GM19324 (cell line): ENCODE measurements at regions not wholly inside any gene's neighbourhood (a gene's known extent, or its start where the extent isn't known, plus 50 kb on each side); places are given as distances from the start of the nearest gene placed in this dataset.

ENCODE experiments used
- ATAC-seq: cut with Tn5 transposase; IDR thresholded peaks from one replicate; pipeline ENCODE4 v1.9.1; 2021; ENCODE audit warnings: mild to moderate bottlenecking, moderate library complexity; ENCODE audit not compliant: unreplicated experiment, low FRiP score

GRCh38 chr18:67634631-67635338 lies 118.3 kb upstream of the DSEL start:
- no peak for ATAC-seq

DNA sequence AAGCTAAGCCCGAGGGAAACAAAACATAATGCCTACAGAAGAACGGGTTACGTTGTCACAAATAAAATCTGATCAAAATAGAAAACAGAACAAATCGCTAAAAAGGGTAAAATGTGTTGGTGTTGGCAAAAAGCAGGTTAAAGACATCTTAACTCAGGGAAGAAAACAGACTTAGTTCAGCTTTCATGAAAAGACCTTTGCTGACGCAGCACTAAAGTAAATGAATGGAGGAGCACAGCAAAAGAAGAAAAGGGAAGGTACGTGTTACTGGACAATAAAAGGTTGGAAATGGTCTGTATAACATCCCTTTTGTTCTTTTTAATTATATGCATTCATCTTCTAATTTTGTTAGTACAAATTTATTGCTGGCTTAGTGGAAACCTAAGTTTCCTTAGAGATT lies 117.4 kb upstream of the DSEL start:
- ATAC-seq: no peak

DNA sequence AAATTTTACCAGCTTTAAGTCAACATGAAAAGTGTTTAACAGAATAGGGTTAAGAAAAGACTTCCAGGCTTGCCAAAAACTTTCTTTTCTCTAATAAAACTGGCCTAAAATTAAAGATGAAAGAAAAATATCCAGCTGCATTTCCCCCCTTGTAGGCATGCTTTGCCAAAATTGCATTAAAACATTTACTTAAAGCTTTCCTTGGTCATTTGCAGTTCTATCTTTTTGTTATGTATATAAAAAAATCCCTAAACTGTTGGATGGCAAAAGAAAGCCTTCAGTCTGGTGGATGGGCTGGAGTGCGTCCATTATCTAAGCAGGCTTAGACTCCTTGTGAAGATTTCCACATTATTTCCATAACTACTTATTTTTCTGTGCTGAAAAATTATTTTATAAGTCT lies 105.4 kb upstream of the DSEL start:
- no peak for ATAC-seq

- no peak for ATAC-seq
These were observed 104.7 kb upstream of the DSEL start for GRCh38 chr18:67621049-67621713.

DNA sequence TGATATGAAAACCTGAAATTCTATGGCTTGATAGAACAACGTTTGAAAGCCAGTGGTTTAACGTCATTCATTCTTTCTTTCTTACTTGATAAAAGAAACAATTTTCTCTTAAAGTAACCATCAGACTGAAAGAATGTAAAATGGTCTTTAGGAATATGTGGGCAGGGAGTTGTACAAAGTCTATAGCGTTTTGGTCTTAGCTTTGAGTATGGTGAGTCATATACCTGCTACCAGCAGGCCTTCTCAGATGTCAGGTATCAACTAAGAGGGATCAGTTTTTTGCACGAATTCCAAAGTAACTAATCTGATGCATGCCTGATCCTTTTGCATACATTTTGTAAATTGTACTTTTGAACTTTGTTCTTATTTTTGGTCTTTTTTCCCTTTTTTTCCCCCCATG lies 101.5 kb upstream of the DSEL start:
- ATAC-seq: no peak

DNA sequence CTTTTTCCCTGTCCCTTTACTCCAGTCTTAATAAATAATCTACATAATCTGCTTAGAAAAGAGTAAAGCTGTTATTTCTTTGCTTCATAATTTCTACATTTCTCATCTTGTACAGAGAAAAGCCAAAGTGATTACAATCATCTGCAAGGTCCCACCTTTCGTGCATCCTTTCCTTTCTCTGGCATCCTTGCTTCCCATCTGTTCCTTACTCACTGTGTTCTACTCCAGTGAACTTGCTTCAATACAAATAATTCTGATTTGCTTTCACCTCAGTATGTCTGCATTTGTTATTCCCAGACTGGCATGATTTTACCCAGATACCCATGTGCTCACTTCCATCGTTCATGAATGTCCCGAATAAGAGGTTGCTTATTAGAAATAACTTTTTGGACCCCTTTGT lies 99.4 kb upstream of the DSEL start:
- ATAC-seq: no peak

GRCh38 chr18:67613731-67614130 lies 97.2 kb upstream of the DSEL start:
- no peak for ATAC-seq

- no peak for ATAC-seq
These were observed 95.8 kb upstream of the DSEL start for GRCh38 chr18:67612281-67612680.

- no peak for ATAC-seq
These were observed 92.2 kb upstream of the DSEL start for GRCh38 chr18:67608615-67609273.

GRCh38 chr18:67608191-67608590 lies 91.7 kb upstream of the DSEL start:
- no peak for ATAC-seq

DNA sequence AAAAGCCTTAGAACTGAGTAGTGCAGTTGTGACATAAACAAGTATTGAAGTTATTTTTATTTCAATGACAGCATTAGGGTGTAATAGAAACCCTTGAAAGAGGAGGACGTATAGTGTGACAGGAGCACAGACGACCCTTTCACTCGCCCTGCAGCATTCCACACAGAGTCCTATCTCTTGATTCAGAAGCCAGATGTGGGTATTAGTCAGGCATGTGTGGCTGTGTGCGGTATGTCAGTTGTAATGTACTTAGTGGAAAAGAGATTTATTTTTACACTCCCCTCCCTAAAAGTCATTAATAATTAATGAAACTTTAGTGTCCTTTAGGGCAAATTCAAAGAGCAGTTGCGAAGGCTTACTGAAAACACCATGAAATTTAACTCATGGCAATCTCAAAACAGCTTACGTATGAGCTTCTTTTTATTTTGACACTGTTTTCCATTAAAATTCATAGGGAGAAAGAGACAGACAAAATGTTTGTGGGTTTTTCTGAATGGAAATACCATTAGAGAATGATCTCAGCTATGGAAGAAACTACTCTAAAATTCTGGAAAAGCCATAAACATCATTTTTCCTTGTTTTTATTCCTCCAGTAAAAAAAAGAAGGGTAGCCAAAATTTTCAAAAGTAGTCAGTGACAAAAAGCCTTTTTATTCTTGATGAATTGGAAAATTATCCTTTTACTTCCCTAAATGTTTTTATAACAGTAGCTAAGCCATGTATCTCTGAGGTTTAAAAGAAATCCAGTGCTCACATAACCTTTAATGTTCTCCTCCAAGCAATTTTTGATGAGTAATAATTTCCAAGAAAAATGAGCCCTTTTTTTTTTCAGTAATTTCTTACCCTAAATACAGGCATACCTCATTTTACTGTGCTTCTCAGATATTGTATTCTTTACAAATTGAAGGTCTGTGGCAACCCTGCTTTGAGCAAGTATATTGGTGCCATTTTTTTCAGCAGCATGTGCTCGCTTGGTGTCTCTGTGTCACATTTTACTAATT lies 84.0 kb upstream of the DSEL start:
- no peak for ATAC-seq

- ATAC-seq: no peak
These were observed 82.8 kb upstream of the DSEL start for GRCh38 chr18:67599277-67599676.

- no peak for ATAC-seq
These were observed 81.2 kb upstream of the DSEL start for GRCh38 chr18:67597759-67598158.

DNA sequence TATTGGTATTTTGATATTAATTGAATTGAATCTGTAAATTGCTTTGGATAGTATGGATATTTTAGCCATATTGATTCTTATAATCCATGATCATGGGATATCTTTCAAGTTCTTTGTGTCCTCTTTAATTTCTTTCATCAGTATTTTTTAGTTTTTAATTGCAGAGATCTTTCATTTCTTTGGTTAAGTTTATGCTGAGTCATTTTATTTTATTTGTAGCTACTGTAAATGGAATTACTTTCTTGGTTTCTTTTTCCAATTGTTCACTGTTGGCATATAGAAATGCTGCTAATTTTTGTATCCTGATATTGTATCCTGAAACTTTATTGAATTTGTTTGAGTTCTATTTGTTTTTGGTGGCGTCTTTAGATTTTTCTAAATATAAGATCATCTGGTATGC lies 79.5 kb upstream of the DSEL start:
- ATAC-seq: no peak

GRCh38 chr18:67590571-67591141 lies 74.1 kb upstream of the DSEL start:
- no peak for ATAC-seq

- ATAC-seq: no peak
These were observed 72.8 kb upstream of the DSEL start for GRCh38 chr18:67589325-67589724.

GRCh38 chr18:67586101-67586500 lies 69.6 kb upstream of the DSEL start:
- ATAC-seq: no peak

DNA sequence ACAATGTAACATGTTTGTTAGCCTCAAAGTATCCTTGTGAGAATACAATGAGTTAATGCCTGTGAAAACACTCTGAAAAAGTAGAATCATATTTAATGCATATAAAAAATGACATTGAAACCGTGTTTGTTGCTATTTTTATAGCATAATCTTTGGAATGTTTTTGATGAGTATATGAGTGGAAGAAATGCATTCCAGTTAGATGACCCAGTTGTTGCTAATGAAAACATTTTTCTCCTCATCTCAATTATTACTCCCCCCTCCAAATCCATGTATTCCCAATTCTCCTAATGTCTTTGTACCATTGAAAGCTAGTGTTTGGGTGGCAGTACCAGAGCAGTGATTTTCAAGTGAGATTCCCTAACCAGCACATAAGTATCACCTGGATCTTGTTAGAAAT lies 67.1 kb upstream of the DSEL start:
- ATAC-seq: no peak

DNA sequence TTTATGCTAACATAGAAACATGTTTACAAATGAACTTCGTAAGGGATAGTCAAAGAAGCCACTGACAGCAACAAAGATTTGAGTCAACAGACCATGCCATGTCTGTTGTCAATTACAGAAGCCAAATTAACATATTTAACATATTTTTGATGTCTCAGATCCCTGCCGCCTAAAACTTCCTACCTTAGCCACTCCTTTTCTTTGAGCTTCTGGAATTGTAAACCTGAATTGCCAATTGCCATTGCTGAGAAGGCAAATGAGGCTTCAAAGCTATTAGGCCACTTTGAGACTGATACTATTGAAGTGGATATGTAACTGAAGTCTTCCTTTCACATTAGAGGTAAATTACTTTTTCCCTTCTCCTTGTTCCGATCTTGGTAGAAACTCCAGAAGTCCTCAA lies 66.0 kb upstream of the DSEL start:
- ATAC-seq: no peak

GRCh38 chr18:67581178-67581577 lies 64.7 kb upstream of the DSEL start:
- ATAC-seq: no peak
